ENCODE measurements at regions not wholly inside any gene's neighbourhood (a gene's known extent, or its start where the extent isn't known, plus 50 kb on each side); places are given as distances from the start of the nearest gene placed in this dataset.
"Not testable (repeated sequence)": the region's sequence is repeated elsewhere in the genome, so short reads cannot be mapped to it uniquely, and the experiment has no call there.

GRCh38 chr21:8987896-8988295 is 1533.5 kb upstream of the TPTE start:
- DNase-seq: not testable (repeated sequence)

GRCh38 chr21:8988696-8989095 is 1532.7 kb upstream of the TPTE start:
- DNase-seq: no peak

GRCh38 chr21:8989261-8989711 is 1532.1 kb upstream of the TPTE start:
- DNase-seq: no peak

- no peak for DNase-seq
Observed at GRCh38 chr21:8989721-8990325, 1531.6 kb upstream of the TPTE start.

- no peak for DNase-seq
Observed at GRCh38 chr21:8990326-8991087, 1530.9 kb upstream of the TPTE start.

- no peak for DNase-seq
Observed at GRCh38 chr21:8991088-8991907, 1530.1 kb upstream of the TPTE start.

GRCh38 chr21:8991968-8992621 is 1529.3 kb upstream of the TPTE start:
- no peak for DNase-seq

GRCh38 chr21:8992731-8993174 is 1528.6 kb upstream of the TPTE start:
- DNase-seq: no peak

- DNase-seq: no peak
Observed at GRCh38 chr21:8993284-8993942, 1528.0 kb upstream of the TPTE start.

GRCh38 chr21:8993943-8994639 is 1527.3 kb upstream of the TPTE start:
- no peak for DNase-seq

- no peak for DNase-seq
Observed at GRCh38 chr21:8994640-8995511, 1526.5 kb upstream of the TPTE start.

- not testable (repeated sequence) for DNase-seq
Observed at GRCh38 chr21:8996487-8996968, 1524.9 kb upstream of the TPTE start.

- DNase-seq: no peak
Observed at GRCh38 chr21:8997011-8997440, 1524.4 kb upstream of the TPTE start.

- DNase-seq: not testable (repeated sequence)
Observed at GRCh38 chr21:8997443-8998390, 1523.7 kb upstream of the TPTE start.

- DNase-seq: not testable (repeated sequence)
Observed at GRCh38 chr21:8998480-8998879, 1522.9 kb upstream of the TPTE start.

GRCh38 chr21:8998946-8999681 is 1522.3 kb upstream of the TPTE start:
- DNase-seq: no peak

- DNase-seq: not testable (repeated sequence)
Observed at GRCh38 chr21:9000132-9000531, 1521.3 kb upstream of the TPTE start.

GRCh38 chr21:9000671-9001070 is 1520.7 kb upstream of the TPTE start:
- DNase-seq: not testable (repeated sequence)
